K562 (cell line): ENCODE measurements at regions not wholly inside any gene's neighbourhood (a gene's known extent, or its start where the extent isn't known, plus 50 kb on each side); places are given as distances from the start of the nearest gene placed in this dataset.

Source experiments
- C11orf30 ChIP-seq: fragments of 450-650 bp; IDR thresholded peaks from 2 replicates; pipeline ENCODE4 v1.6.1; 2016; ENCODE audit warnings: low read depth, mild to moderate bottlenecking
- CEBPG ChIP-seq, 3 experiments: fragments of 200-800 bp in 1 of 3; sonication (Bioruptor generic) in 1 of 3; sonication (generic) in 1 of 3; formaldehyde crosslinking in 1 of 3; IDR thresholded peaks in 2 of 3; conservative IDR thresholded peaks in 1 of 3; 2 replicates each; pipeline versions ENCODE4 v1.6.1 to v1.8.0; 2016 to 2022; ENCODE audit warnings: missing compliant biosample characterization in 2 of 3, missing genetic modification characterization in 2 of 3, mild to moderate bottlenecking in 1 of 3, missing genetic modification reagents in 1 of 3
- MAFF ChIP-seq: IDR thresholded peaks from 2 replicates; pipeline ENCODE4 v1.6.1; 2012; ENCODE audit warnings: low read length, improper control_type of control experiment
- MAFG ChIP-seq: fragments of 450-650 bp; conservative IDR thresholded peaks from 2 replicates; pipeline ENCODE4 v1.6.1; 2016; ENCODE audit warnings: missing genetic modification characterization, missing compliant biosample characterization
- POLR2B ChIP-seq: fragments of 450-650 bp; IDR thresholded peaks from 2 replicates; pipeline ENCODE4 v1.6.1; 2018; ENCODE audit warnings: low read depth; ENCODE audit not compliant: partially characterized antibody
- POLR3A ChIP-seq: IDR thresholded peaks from 2 replicates; pipeline ENCODE4 v1.6.1; 2011; ENCODE audit warnings: borderline replicate concordance, mild to moderate bottlenecking, moderate library complexity; ENCODE audit not compliant: insufficient read length, insufficient read depth; ENCODE audit errors: extremely low read depth
- TCFL5 ChIP-seq: fragments of 250-450 bp; sonication (Bioruptor Pico); conservative IDR thresholded peaks from 2 replicates; pipeline ENCODE4 v1.6.1; 2021; ENCODE audit warnings: mild to moderate bottlenecking, moderate library complexity, matching md5 sums
- WHSC1 ChIP-seq: IDR thresholded peaks from one replicate; pipeline ENCODE4 v1.6.1; 2012; ENCODE audit warnings: low read length, control low read depth, inconsistent platforms
- ZBTB1 ChIP-seq: sonication (generic); formaldehyde crosslinking; IDR thresholded peaks from 2 replicates; pipeline ENCODE4 v1.8.1; 2023; ENCODE audit warnings: missing genetic modification reagents, low read depth, mild to moderate bottlenecking, borderline replicate concordance
- ZNF316 ChIP-seq: fragments of 450-650 bp; IDR thresholded peaks from 2 replicates; pipeline ENCODE4 v1.6.1; 2016
- TF ChIP-seq, protein P1 (sequence below): fragments of 250-450 bp; sonication (Bioruptor Pico); IDR thresholded peaks from 2 replicates; pipeline ENCODE4 v1.6.1; 2021; ENCODE audit warnings: mild to moderate bottlenecking
- TF ChIP-seq, protein P2 (sequence below): sonication (generic); formaldehyde crosslinking; IDR thresholded peaks from 2 replicates; pipeline ENCODE4 v1.8.0; 2022; ENCODE audit warnings: missing genetic modification reagents, mild to moderate bottlenecking, moderate library complexity, borderline replicate concordance

DNA sequence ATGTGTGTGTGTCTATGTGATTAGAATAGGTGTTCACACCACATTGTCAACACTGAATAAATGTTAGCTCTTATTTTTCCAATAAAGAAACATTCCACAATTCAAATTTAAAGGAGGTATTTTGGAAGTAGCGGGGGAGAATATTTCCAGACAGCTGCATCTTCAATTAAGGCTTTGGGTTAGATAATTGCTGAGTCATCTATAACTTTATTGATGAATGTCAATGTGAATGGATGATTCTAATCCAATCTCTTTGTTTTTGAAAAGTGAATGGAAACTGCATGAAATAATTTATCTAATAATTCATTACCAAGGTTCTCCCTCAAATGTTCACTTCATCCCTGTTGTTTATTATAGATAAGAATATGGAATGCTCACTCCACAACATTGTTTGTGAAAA lies 625.2 kb downstream of the IRS1 start (continued):
- TF ChIP-seq, protein P1, sequence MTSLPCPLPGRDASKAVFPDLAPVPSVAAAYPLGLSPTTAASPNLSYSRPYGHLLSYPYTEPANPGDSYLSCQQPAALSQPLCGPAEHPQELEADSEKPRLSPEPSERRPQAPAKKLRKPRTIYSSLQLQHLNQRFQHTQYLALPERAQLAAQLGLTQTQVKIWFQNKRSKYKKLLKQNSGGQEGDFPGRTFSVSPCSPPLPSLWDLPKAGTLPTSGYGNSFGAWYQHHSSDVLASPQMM (CRISPR knock-in tag), result no peak
- TF ChIP-seq ZNF316, result peak; percentile 51
- TF ChIP-seq MAFF, result peak; percentile 71
- TF ChIP-seq C11orf30, result peak; percentile 16; the same call in 1 of the 2 replicates
- TF ChIP-seq POLR3A, result no peak
- no peak for TF ChIP-seq CEBPG (CRISPR knock-in tag; IDR thresholded peaks at IDR 0.05)
- no peak for TF ChIP-seq CEBPG (tag; conservative IDR thresholded peaks at IDR 0.05 in 1 of 2, IDR thresholded peaks at IDR 0.05 in 1 of 2)
- no peak for TF ChIP-seq ZBTB1 (CRISPR knock-in tag)
- TF ChIP-seq, protein P2, sequence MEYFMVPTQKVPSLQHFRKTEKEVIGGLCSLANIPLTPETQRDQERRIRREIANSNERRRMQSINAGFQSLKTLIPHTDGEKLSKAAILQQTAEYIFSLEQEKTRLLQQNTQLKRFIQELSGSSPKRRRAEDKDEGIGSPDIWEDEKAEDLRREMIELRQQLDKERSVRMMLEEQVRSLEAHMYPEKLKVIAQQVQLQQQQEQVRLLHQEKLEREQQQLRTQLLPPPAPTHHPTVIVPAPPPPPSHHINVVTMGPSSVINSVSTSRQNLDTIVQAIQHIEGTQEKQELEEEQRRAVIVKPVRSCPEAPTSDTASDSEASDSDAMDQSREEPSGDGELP, result no peak
- no peak for TF ChIP-seq TCFL5 (CRISPR knock-in tag)
- TF ChIP-seq MAFG, result peak; percentile 55
- no peak for TF ChIP-seq POLR2B
- TF ChIP-seq WHSC1, result no peak
